Posterior vena cava (tissue), 2 donors: ENCODE measurements at regions not wholly inside any gene's neighbourhood (a gene's known extent, or its start where the extent isn't known, plus 50 kb on each side); places are given as distances from the start of the nearest gene placed in this dataset.

Source experiments
- DNase-seq: peaks from one replicate; pipeline ENCODE4 v3.0.0-alpha.2; 2020; ENCODE audit warnings: low spot score
- intact Hi-C, 2 donors: fragments of 100-400 bp; cut with DNase I; formaldehyde crosslinking; loops; one replicate each; pipeline versions ENCODE4 v1.14.1 to v1.14.2; 2022 to 2023
- donor health status: DM: yes; HTN: yes; CAD: no.
- donor health status: DM: yes; HTN: yes; CAD: no.

GRCh38 chr2:176526995-176527901 is 258.0 kb downstream of the MTX2 start:
- intact Hi-C loops: no loop called here
- no peak for DNase-seq

GRCh38 chr2:176531608-176532007 is 262.4 kb downstream of the MTX2 start:
- no peak for DNase-seq
- intact Hi-C loops: no loop called here

- intact Hi-C loops: no loop called here
- no peak for DNase-seq
Measured at GRCh38 chr2:176533505-176534193, 264.4 kb downstream of the MTX2 start.

- no peak for DNase-seq
- intact Hi-C loops: no loop called here
Measured at GRCh38 chr2:176534798-176535466, 265.7 kb downstream of the MTX2 start.

- intact Hi-C loops: no loop called here
- DNase-seq: no peak
Measured at GRCh38 chr2:176535467-176536113, 266.3 kb downstream of the MTX2 start.

GRCh38 chr2:176536439-176537133 is 267.3 kb downstream of the MTX2 start:
- DNase-seq: no peak
- intact Hi-C loops: no loop called here

- no peak for DNase-seq
- intact Hi-C loops: no loop called here
Measured at GRCh38 chr2:176537932-176538331, 268.7 kb downstream of the MTX2 start.

GRCh38 chr2:176540995-176541394 is 271.8 kb downstream of the MTX2 start:
- intact Hi-C loops: loop anchor here in 1 of 2 donors (5.0 kb wide), 1 partner anchor 89 kb away; no protein-coding TSS in a partner anchor
- no peak for DNase-seq

GRCh38 chr2:176542476-176542875 is 273.2 kb downstream of the MTX2 start:
- intact Hi-C loops: loop anchor here in 1 of 2 donors (5.0 kb wide), 1 partner anchor 90 kb away; no protein-coding TSS in a partner anchor

GRCh38 chr2:176544557-176544956 is 275.3 kb downstream of the MTX2 start:
- no peak for DNase-seq
- intact Hi-C loops: loop anchor here in 1 of 2 donors (5.0 kb wide), 1 partner anchor 92 kb away; no protein-coding TSS in a partner anchor

More at GRCh38 chr2:176542476-176542875, 273.2 kb downstream of the MTX2 start:
- no peak for DNase-seq

GRCh38 chr2:176544991-176545956 is 276.0 kb downstream of the MTX2 start:
- DNase-seq: no peak
- intact Hi-C loops: loop anchor here in 1 of 2 donors (5.0 kb wide), 1 partner anchor 93 kb away; no protein-coding TSS in a partner anchor

GRCh38 chr2:176546550-176546949 is 277.3 kb downstream of the MTX2 start:
- DNase-seq: no peak
- intact Hi-C loops: no loop called here

GRCh38 chr2:176552501-176553135 is 283.4 kb downstream of the MTX2 start:
- no peak for DNase-seq
- intact Hi-C loops: loop anchor here in 1 of 2 donors (10.0 kb wide), 1 partner anchor 408 kb away; no protein-coding TSS in a partner anchor

GRCh38 chr2:176553685-176554100 is 284.5 kb downstream of the MTX2 start:
- intact Hi-C loops: loop anchor here (2.0 to 10.0 kb wide), 2 partner anchors 409 to 413 kb away; no protein-coding TSS in a partner anchor
- DNase-seq: peak; percentile 90

- intact Hi-C loops: loop anchor here (2.0 to 10.0 kb wide), 2 partner anchors 410 to 414 kb away; no protein-coding TSS in a partner anchor
- no peak for DNase-seq
Measured at GRCh38 chr2:176554101-176555048, 285.1 kb downstream of the MTX2 start.

- intact Hi-C loops: loop anchor here (2.0 to 10.0 kb wide), 2 partner anchors 410 to 414 kb away; no protein-coding TSS in a partner anchor
- DNase-seq: no peak
Measured at GRCh38 chr2:176555112-176555511, 285.9 kb downstream of the MTX2 start.
